Liver (tissue), 8 donors: ENCODE measurements at regions not wholly inside any gene's neighbourhood (a gene's known extent, or its start where the extent isn't known, plus 50 kb on each side); places are given as distances from the start of the nearest gene placed in this dataset.

Experiments
- DNase-seq: peaks from one replicate; pipeline ENCODE4 v3.0.0-alpha.2; 2017; ENCODE audit warnings: low spot score
- H3K27ac ChIP-seq, 2 donors: one replicate each; pipeline ENCODE4 v1.7.0; 2013; ENCODE audit warnings: inconsistent platforms in 2 of 2, low read length in 2 of 2, control low read depth in 1 of 2, low read depth in 1 of 2, mild to moderate bottlenecking in 1 of 2
- H3K27me3 ChIP-seq, 4 donors: one replicate each; pipeline versions ENCODE4 v1.6.1 to v1.7.0; 2013; ENCODE audit warnings: low read length in 3 of 4, inconsistent platforms in 1 of 4, mild to moderate bottlenecking in 1 of 4, moderate library complexity in 1 of 4; ENCODE audit not compliant: control insufficient read depth in 4 of 4, insufficient read depth in 4 of 4
- H3K36me3 ChIP-seq, 4 donors: one replicate each; pipeline versions ENCODE4 v1.6.1 to v1.7.0; 2013; ENCODE audit warnings: low read length in 3 of 4, mild to moderate bottlenecking in 3 of 4, low read depth in 1 of 4, moderate library complexity in 1 of 4; ENCODE audit not compliant: control insufficient read depth in 4 of 4, insufficient read depth in 3 of 4
- H3K4me1 ChIP-seq, 4 donors: one replicate each; pipeline versions ENCODE4 v1.6.1 to v1.7.0; 2013; ENCODE audit warnings: low read length in 3 of 4, mild to moderate bottlenecking in 3 of 4, moderate library complexity in 1 of 4; ENCODE audit not compliant: control insufficient read depth in 4 of 4, insufficient read depth in 4 of 4
- H3K4me3 ChIP-seq, 3 donors: one replicate each; pipeline versions ENCODE4 v1.6.1 to v1.7.0; 2013; ENCODE audit warnings: low read length in 3 of 3, control low read depth in 1 of 3, low read depth in 1 of 3, mild to moderate bottlenecking in 1 of 3
- H3K9ac ChIP-seq, 2 donors: one replicate each; pipeline ENCODE4 v1.7.0; 2013; ENCODE audit warnings: low read length in 2 of 2, mild to moderate bottlenecking in 2 of 2, moderate library complexity in 2 of 2, control low read depth in 1 of 2, low read depth in 1 of 2
- H3K9me3 ChIP-seq, 4 donors: one replicate each; pipeline versions ENCODE4 v1.6.1 to v1.7.0; 2013; ENCODE audit warnings: low read length in 3 of 4; ENCODE audit not compliant: control insufficient read depth in 4 of 4
- ATF3 ChIP-seq: IDR thresholded peaks from 2 replicates; pipeline ENCODE4 v1.6.1; 2016; ENCODE audit warnings: antibody characterized with exemption
- CTCF ChIP-seq: fragments of 150-350 bp; IDR thresholded peaks from 2 replicates; pipeline ENCODE4 v1.5.1; 2017; ENCODE audit warnings: improper control_type of control experiment, low read depth, low read length; ENCODE audit not compliant: missing input control
- EGR1 ChIP-seq, 2 donors: IDR thresholded peaks; 2 replicates each; pipeline ENCODE4 v1.6.1; 2016 to 2018; ENCODE audit warnings: antibody characterized with exemption in 2 of 2, low read depth in 2 of 2
- GABPA ChIP-seq, 2 donors: IDR thresholded peaks in 1 of 2; conservative IDR thresholded peaks in 1 of 2; 2 replicates each; pipeline ENCODE4 v1.6.1; 2016; ENCODE audit warnings: antibody characterized with exemption in 2 of 2, mild to moderate bottlenecking in 1 of 2, moderate library complexity in 1 of 2
- JUND ChIP-seq, 2 donors: IDR thresholded peaks; 2 replicates each; pipeline ENCODE4 v1.6.1; 2016; ENCODE audit warnings: antibody characterized with exemption in 2 of 2
- MAX ChIP-seq: IDR thresholded peaks from 2 replicates; pipeline ENCODE4 v1.6.1; 2016; ENCODE audit warnings: antibody characterized with exemption
- NR2F2 ChIP-seq: IDR thresholded peaks from 2 replicates; pipeline ENCODE4 v1.6.1; 2016; ENCODE audit warnings: antibody characterized with exemption
- RAD21 ChIP-seq, 2 donors: IDR thresholded peaks; 2 replicates each; pipeline ENCODE4 v1.6.1; 2016; ENCODE audit warnings: antibody characterized with exemption in 2 of 2, mild to moderate bottlenecking in 2 of 2
- REST ChIP-seq: IDR thresholded peaks from 2 replicates; pipeline ENCODE4 v1.6.1; 2016; ENCODE audit warnings: antibody characterized with exemption, mild to moderate bottlenecking
- RXRA ChIP-seq, 2 donors: IDR thresholded peaks; 2 replicates each; pipeline ENCODE4 v1.6.1; 2017 to 2018; ENCODE audit warnings: antibody characterized with exemption in 2 of 2, mild to moderate bottlenecking in 1 of 2
- SP1 ChIP-seq: IDR thresholded peaks from 2 replicates; pipeline ENCODE4 v1.6.1; 2018; ENCODE audit warnings: antibody characterized with exemption, mild to moderate bottlenecking
- TAF1 ChIP-seq: conservative IDR thresholded peaks from 2 replicates; pipeline ENCODE4 v1.6.1; 2016; ENCODE audit warnings: antibody characterized with exemption, mild to moderate bottlenecking
- YY1 ChIP-seq: IDR thresholded peaks from 2 replicates; pipeline ENCODE4 v1.6.1; 2016; ENCODE audit warnings: antibody characterized with exemption, mild to moderate bottlenecking
- ZBTB33 ChIP-seq: IDR thresholded peaks from 2 replicates; pipeline ENCODE4 v1.6.1; 2016; ENCODE audit warnings: antibody characterized with exemption
- WGBS: extraction: QIAGEN DNeasy Blood & Tissue Kit; methylation state at CpG from one replicate; pipeline ENCODE4 v1.1.7; 2013; 5-methylcytosine and 5-hydroxymethylcytosine counted together
- donor health status: healthy.
- donor health status: healthy.
- donor health status: healthy.
- donor health status: healthy.
- donor health status: healthy.

- peak overlapping the region; percentile 26 to 50 (median 43) for H3K4me3 ChIP-seq
- peak overlapping the region; percentile 32 to 35 for H3K9ac ChIP-seq
- H3K4me1 ChIP-seq: peaks cover 0 to 10% (median 2%) of the 10 kb centered on the region in 4 donors
- peak; percentile 34 for DNase-seq
- no peaks in the 10 kb centered on the region for H3K27me3 ChIP-seq
- 11% methylated on average over 4 of the region's 4 CpGs for WGBS
- H3K9me3 ChIP-seq: no peaks in the 10 kb centered on the region
- H3K36me3 ChIP-seq: no peaks in the 10 kb centered on the region
- H3K27ac ChIP-seq: peak overlapping the region; percentile 42 to 44
- TF ChIP-seq MAX (peak; percentile 51), EGR1 (IDR thresholded peaks at IDR 0.05; ENCODE audit: low read depth in 2 of 2) (no peak), JUND (IDR thresholded peaks at IDR 0.05) (peak in 1 of 2 donors; percentile 26), GABPA (IDR thresholded peaks at IDR 0.05 in 1 of 2, conservative IDR thresholded peaks at IDR 0.05 in 1 of 2) (no peak), SP1 (peak; percentile 44), RXRA (IDR thresholded peaks at IDR 0.05) (peak; percentile 10 to 12), TAF1 (no peak), CTCF (peak; percentile 67), ZBTB33 (peak; percentile 28), NR2F2 (no peak), ATF3 (peak; percentile 15), RAD21 (IDR thresholded peaks at IDR 0.05) (peak; percentile 61 to 68), YY1 (peak; percentile 98)
These were observed 536.9 kb downstream of the ZIC1 start for GRCh38 chr3:147945968-147946519.

- no peak overlapping the region for H3K4me3 ChIP-seq
- no peaks in the 10 kb centered on the region for H3K36me3 ChIP-seq
- no peak overlapping the region for H3K9ac ChIP-seq
- H3K27me3 ChIP-seq: no peaks in the 10 kb centered on the region
- no peak overlapping the region for H3K27ac ChIP-seq
- TF ChIP-seq MAX (no peak), ATF3 (no peak), ZBTB33 (no peak), EGR1 (IDR thresholded peaks at IDR 0.05; ENCODE audit: low read depth in 2 of 2) (no peak), RXRA (IDR thresholded peaks at IDR 0.05) (no peak), YY1 (no peak), SP1 (no peak), GABPA (IDR thresholded peaks at IDR 0.05 in 1 of 2, conservative IDR thresholded peaks at IDR 0.05 in 1 of 2) (no peak), TAF1 (no peak), RAD21 (IDR thresholded peaks at IDR 0.05) (no peak), REST (no peak)
- H3K4me1 ChIP-seq: no peaks in the 10 kb centered on the region
- WGBS: 97% methylated on average over 1 of the region's 1 CpG
- H3K9me3 ChIP-seq: no peaks in the 10 kb centered on the region
- no peak for DNase-seq
These were observed 547.5 kb downstream of the ZIC1 start for GRCh38 chr3:147956615-147957014.
